Activated CD8-positive, alpha-beta T cell treated with anti-CD3 and anti-CD28 coated beads for 36 hours (primary cell): ENCODE measurements at regions not wholly inside any gene's neighbourhood (a gene's known extent, or its start where the extent isn't known, plus 50 kb on each side); places are given as distances from the start of the nearest gene placed in this dataset.
A peak's percentile ranks its signal among the peaks of the same experiment; 100 is the strongest.

Experiments
- ATAC-seq: fragments of 200-7000 bp; cut with Tn5 transposase; one replicate; pipeline ENCODE4 v1.10.0; 2021; ENCODE audit warnings: mild to moderate bottlenecking, moderate library complexity
- CTCF ChIA-PET: fragments of 350-600 bp; sonication (Branson Sonifier 250); formaldehyde crosslinking; loops from one replicate; lab custom pipeline; 2021; ENCODE audit warnings: antibody characterized with exemption; lab: Charles Lee
- POLR2A ChIA-PET: fragments of 350-600 bp; sonication (Branson Sonifier 250); formaldehyde crosslinking; loops from one replicate; lab custom pipeline; 2021; ENCODE audit warnings: antibody characterized with exemption; lab: Charles Lee
- DNase-seq: peaks from one replicate; pipeline ENCODE4 v3.0.0-alpha.2; 2020
- H3K27ac Mint-ChIP-seq: one replicate; pipeline ENCODE4 v1.8.0; 2021; ENCODE audit warnings: mild to moderate bottlenecking, mixed read lengths
- H3K27me3 Mint-ChIP-seq: one replicate; pipeline ENCODE4 v1.8.0; 2021; ENCODE audit warnings: mixed read lengths
- H3K36me3 Mint-ChIP-seq: one replicate; pipeline ENCODE4 v1.8.0; 2021; ENCODE audit warnings: low read depth, mixed read lengths
- H3K4me1 Mint-ChIP-seq: one replicate; pipeline ENCODE4 v1.8.0; 2021; ENCODE audit warnings: low read depth, mixed read lengths
- H3K4me3 Mint-ChIP-seq: one replicate; pipeline ENCODE4 v1.8.0; 2021; ENCODE audit warnings: mild to moderate bottlenecking, moderate library complexity, mixed read lengths
- H3K9me3 Mint-ChIP-seq: one replicate; pipeline ENCODE4 v1.8.0; 2021; ENCODE audit warnings: mixed read lengths
- CTCF ChIP-seq: fragments of 200-600 bp; IDR thresholded peaks from one replicate; pipeline ENCODE4 v1.8.0; 2022; ENCODE audit warnings: antibody characterized with exemption, mild to moderate bottlenecking
- intact Hi-C: fragments of 100-400 bp; cut with micrococcal nuclease; formaldehyde crosslinking; loops from one replicate; pipeline ENCODE4 v1.10.0; 2022

DNA sequence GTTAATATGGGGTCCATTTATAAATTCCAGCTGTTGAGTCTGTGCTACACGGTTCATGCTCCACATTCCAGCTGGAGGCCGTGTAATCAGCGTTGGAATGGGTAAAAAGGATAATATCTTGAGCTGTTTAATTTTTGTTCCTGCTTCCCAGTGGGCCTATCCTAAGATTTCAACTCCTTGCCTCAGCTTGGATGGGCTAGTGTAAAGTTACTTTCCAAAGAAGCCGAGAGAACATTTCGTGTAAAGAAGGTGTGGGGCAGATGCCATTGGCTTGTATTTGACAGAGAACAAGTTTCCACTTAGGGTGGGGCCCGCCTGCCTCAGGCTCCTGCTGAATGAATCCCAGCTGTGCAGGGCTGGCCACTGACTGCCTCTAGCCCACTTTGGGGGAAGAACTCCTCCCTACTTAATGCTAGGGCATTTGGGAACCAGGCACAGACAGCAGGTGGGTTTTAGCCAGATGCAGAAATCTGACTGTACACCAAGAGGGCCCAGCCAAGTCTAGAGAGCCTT lies 125.9 kb upstream of the LYZL2 start:
- H3K4me3 Mint-ChIP-seq: no peak overlapping the region
- POLR2A ChIA-PET: interaction anchor here (0.6 kb wide), 1 partner anchor 26 kb away, joined by 3 read pairs; no protein-coding TSS in a partner anchor

GRCh38 chr10:30752481-30752881 lies 122.9 kb upstream of the LYZL2 start:
- H3K27me3 Mint-ChIP-seq: no peaks in the 10 kb centered on the region
- no peaks in the 10 kb centered on the region for H3K36me3 Mint-ChIP-seq
- ChIA-PET CTCF (interaction anchor here (2.4 kb wide), 1 partner anchor 31 kb away, joined by 10 read pairs; no protein-coding TSS in a partner anchor), POLR2A (no interaction called here)
- H3K27ac Mint-ChIP-seq: no peak overlapping the region
- no peaks in the 10 kb centered on the region for H3K9me3 Mint-ChIP-seq
- ATAC-seq (no peak), DNase-seq (no peak)
- TF ChIP-seq CTCF: no peak
- intact Hi-C loops: no loop called here
- H3K4me3 Mint-ChIP-seq: no peak overlapping the region
- peaks cover 27% of the 10 kb centered on the region for H3K4me1 Mint-ChIP-seq

More for the DNA sequence above, 125.9 kb upstream of the LYZL2 start:
- H3K27ac Mint-ChIP-seq: no peak overlapping the region
- peaks cover 22% of the 10 kb centered on the region for H3K4me1 Mint-ChIP-seq
- CTCF ChIA-PET: interaction anchor here (0.8 to 1.3 kb wide), 2 partner anchors 68 to 329 kb away, joined by 3 read pairs; no protein-coding TSS in a partner anchor
- intact Hi-C loops: no loop called here
- DNase-seq (no peak), ATAC-seq (no peak)
- no peak for TF ChIP-seq CTCF
- no peaks in the 10 kb centered on the region for H3K9me3 Mint-ChIP-seq
- H3K27me3 Mint-ChIP-seq: no peaks in the 10 kb centered on the region
- no peaks in the 10 kb centered on the region for H3K36me3 Mint-ChIP-seq

DNA sequence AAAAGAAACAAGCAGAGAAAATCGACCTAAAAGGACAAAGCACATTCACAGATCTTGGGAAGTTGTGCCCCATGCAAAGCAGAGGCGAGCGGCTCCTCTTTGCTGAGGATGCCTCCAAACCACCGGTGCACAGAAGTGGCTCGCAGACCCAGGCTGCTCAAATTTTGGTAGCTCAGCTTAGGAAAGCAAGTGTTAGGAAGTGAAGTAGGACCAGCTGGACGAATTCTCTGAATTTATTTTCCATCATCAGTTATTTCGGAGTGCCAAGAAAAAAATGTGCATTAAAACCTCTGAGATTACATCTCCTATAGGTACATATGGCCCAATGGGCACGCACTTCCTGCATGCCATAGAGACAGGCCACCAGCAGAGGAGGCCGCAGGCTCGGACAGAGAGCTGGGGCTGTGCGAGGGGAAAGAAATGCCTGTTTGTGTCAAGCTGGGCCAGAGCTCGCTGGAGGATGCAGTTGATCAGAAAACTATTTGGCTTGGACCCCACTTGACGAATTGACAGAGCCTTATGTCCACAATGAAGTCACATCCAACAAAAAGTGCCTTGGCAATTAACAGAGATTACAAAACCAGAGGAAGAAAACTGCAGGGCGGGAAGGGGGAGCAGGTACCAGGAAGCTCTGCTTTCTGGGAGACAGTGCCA lies 122.3 kb upstream of the LYZL2 start:
- TF ChIP-seq CTCF: no peak
- Mint-ChIP-seq H3K36me3 (no peaks in the 10 kb centered on the region), H3K4me3 (no peak overlapping the region), H3K27ac (peak overlapping the region; percentile 47), H3K27me3 (no peaks in the 10 kb centered on the region), H3K9me3 (no peaks in the 10 kb centered on the region), H3K4me1 (peaks cover 27% of the 10 kb centered on the region)
- ChIA-PET CTCF (interaction anchor here (2.4 kb wide), 1 partner anchor 32 kb away, joined by 10 read pairs; no protein-coding TSS in a partner anchor), POLR2A (no interaction called here)
- ATAC-seq (no peak), DNase-seq (no peak)
- intact Hi-C loops: no loop called here

- H3K36me3 Mint-ChIP-seq: no peaks in the 10 kb centered on the region
- H3K27me3 Mint-ChIP-seq: no peaks in the 10 kb centered on the region
- H3K9me3 Mint-ChIP-seq: no peaks in the 10 kb centered on the region
- POLR2A ChIA-PET: interaction anchor here (0.7 kb wide), 1 partner anchor 175 kb away, joined by 3 read pairs; no protein-coding TSS in a partner anchor
- DNase-seq: peak; percentile 16
- CTCF ChIA-PET: interaction anchor here (1.3 to 2.4 kb wide), 3 partner anchors 15 to 79 kb away, joined by 3 to 10 read pairs (median 5); no protein-coding TSS in a partner anchor
- H3K4me3 Mint-ChIP-seq: no peak overlapping the region
- ATAC-seq: peak; percentile 61
- peaks cover 27% of the 10 kb centered on the region for H3K4me1 Mint-ChIP-seq
- no peak for TF ChIP-seq CTCF
- intact Hi-C loops: no loop called here
- peak overlapping the region; percentile 48 for H3K27ac Mint-ChIP-seq
These were observed 121.6 kb upstream of the LYZL2 start for GRCh38 chr10:30750971-30751677.
